GM23338 (cell line): ENCODE measurements at regions not wholly inside any gene's neighbourhood (a gene's known extent, or its start where the extent isn't known, plus 50 kb on each side); places are given as distances from the start of the nearest gene placed in this dataset.

Experiments
- CTCF ChIP-seq, 2 experiments: fragments of 200-600 bp in 1 of 2; sonication (generic) in 1 of 2; conservative IDR thresholded peaks; 2 replicates each; pipeline versions ENCODE4 v1.5.1 to v1.6.1; 2016 to 2017; ENCODE audit warnings: antibody characterized with exemption in 2 of 2, low read depth in 2 of 2, mild to moderate bottlenecking in 2 of 2, moderate library complexity in 1 of 2
- EZH2 ChIP-seq: fragments of 200-600 bp; sonication (generic); IDR thresholded peaks from one replicate; pipeline ENCODE4 v1.8.0; 2017; ENCODE audit warnings: antibody characterized with exemption, mild to moderate bottlenecking, low read depth; ENCODE audit not compliant: unreplicated experiment
- EZH2phosphoT487 ChIP-seq: fragments of 200-600 bp; sonication (generic); IDR thresholded peaks from one replicate; pipeline ENCODE4 v1.8.1; 2018; ENCODE audit warnings: antibody characterized with exemption; ENCODE audit not compliant: unreplicated experiment
- JUNB ChIP-seq: IDR thresholded peaks from one replicate; pipeline ENCODE4 v1.6.1; 2016; ENCODE audit warnings: antibody characterized with exemption; ENCODE audit not compliant: unreplicated experiment
- NANOG ChIP-seq: IDR thresholded peaks from 2 replicates; pipeline ENCODE4 v1.6.1; 2016; ENCODE audit warnings: antibody characterized with exemption, borderline replicate concordance
- POLR2AphosphoS5 ChIP-seq: IDR thresholded peaks from 2 replicates; pipeline ENCODE4 v1.6.1; 2016; ENCODE audit warnings: antibody characterized with exemption, low read depth
- ZNF114 ChIP-seq: fragments of 250-450 bp; sonication (Bioruptor Pico); IDR thresholded peaks from 2 replicates; pipeline ENCODE4 v1.5.0; 2020; ENCODE audit warnings: mild to moderate bottlenecking, moderate library complexity
- ZNF331 ChIP-seq: fragments of 250-450 bp; sonication (Bioruptor Pico); IDR thresholded peaks from 2 replicates; pipeline ENCODE4 v1.5.0; 2020; ENCODE audit warnings: low read depth, mild to moderate bottlenecking, moderate library complexity
- TF ChIP-seq, protein P1 (sequence below): fragments of 250-450 bp; sonication (Bioruptor Pico); IDR thresholded peaks from 2 replicates; pipeline ENCODE4 v1.5.0; 2020; ENCODE audit warnings: mild to moderate bottlenecking, moderate library complexity
- TF ChIP-seq, protein P2 (sequence below): IDR thresholded peaks from 2 replicates; pipeline ENCODE4 v1.6.1; 2016; ENCODE audit warnings: antibody characterized with exemption
- TF ChIP-seq, protein P3 (sequence below): IDR thresholded peaks from one replicate; pipeline ENCODE4 v1.6.1; 2018; ENCODE audit warnings: antibody characterized with exemption; ENCODE audit not compliant: unreplicated experiment

DNA sequence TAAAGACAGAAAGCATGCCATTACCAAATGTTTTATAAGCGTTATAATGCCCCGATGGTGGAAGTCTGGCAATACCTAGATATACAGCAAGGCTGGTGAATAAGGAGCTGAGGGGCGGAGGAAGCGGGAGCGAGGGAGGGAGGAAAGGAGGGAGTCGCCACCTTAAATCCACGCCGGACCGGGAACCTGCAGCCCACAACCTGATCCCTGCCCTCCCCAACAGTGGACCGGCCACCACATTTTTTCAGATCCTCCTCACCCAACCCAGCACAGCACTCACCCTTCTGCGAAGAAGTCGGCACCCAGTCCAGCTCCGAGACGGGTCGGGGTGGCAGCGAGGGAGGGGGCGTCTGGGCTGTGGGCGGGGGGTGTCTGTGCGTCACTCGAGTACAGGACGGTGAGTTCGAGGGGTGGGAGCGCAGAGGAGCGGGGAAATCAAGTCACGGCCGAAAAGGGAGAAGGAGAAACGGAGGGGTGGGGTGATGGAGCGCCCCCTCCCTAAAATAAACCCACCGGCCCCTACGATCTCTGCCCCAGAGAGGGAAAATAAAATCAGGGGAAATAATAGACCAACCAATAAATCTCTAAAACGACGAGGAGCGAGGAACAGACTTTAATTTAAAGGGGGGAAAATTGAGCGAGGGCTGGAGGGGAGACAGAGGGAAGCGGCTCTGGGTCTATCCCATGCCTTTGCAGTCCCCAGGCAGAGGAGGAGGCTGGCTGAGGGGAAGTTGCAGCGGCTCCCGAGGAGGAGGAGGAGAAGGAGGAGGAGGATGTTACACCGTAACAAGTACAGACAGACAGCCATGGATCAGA, 96.5 kb upstream of the SERTAD2 start:
- TF ChIP-seq EZH2phosphoT487 (no peak), JUNB (no peak), POLR2AphosphoS5 (no peak), CTCF (conservative IDR thresholded peaks at IDR 0.05; ENCODE audit: low read depth in 2 of 2) (0 out of 4 replicates have a peak, but pooled peaks of 1 of the 2 experiments have one; percentile 3), EZH2 (no peak), NANOG (no peak), ZNF114 (CRISPR knock-in tag) (no peak), ZNF331 (no peak)
- TF ChIP-seq, protein P1, sequence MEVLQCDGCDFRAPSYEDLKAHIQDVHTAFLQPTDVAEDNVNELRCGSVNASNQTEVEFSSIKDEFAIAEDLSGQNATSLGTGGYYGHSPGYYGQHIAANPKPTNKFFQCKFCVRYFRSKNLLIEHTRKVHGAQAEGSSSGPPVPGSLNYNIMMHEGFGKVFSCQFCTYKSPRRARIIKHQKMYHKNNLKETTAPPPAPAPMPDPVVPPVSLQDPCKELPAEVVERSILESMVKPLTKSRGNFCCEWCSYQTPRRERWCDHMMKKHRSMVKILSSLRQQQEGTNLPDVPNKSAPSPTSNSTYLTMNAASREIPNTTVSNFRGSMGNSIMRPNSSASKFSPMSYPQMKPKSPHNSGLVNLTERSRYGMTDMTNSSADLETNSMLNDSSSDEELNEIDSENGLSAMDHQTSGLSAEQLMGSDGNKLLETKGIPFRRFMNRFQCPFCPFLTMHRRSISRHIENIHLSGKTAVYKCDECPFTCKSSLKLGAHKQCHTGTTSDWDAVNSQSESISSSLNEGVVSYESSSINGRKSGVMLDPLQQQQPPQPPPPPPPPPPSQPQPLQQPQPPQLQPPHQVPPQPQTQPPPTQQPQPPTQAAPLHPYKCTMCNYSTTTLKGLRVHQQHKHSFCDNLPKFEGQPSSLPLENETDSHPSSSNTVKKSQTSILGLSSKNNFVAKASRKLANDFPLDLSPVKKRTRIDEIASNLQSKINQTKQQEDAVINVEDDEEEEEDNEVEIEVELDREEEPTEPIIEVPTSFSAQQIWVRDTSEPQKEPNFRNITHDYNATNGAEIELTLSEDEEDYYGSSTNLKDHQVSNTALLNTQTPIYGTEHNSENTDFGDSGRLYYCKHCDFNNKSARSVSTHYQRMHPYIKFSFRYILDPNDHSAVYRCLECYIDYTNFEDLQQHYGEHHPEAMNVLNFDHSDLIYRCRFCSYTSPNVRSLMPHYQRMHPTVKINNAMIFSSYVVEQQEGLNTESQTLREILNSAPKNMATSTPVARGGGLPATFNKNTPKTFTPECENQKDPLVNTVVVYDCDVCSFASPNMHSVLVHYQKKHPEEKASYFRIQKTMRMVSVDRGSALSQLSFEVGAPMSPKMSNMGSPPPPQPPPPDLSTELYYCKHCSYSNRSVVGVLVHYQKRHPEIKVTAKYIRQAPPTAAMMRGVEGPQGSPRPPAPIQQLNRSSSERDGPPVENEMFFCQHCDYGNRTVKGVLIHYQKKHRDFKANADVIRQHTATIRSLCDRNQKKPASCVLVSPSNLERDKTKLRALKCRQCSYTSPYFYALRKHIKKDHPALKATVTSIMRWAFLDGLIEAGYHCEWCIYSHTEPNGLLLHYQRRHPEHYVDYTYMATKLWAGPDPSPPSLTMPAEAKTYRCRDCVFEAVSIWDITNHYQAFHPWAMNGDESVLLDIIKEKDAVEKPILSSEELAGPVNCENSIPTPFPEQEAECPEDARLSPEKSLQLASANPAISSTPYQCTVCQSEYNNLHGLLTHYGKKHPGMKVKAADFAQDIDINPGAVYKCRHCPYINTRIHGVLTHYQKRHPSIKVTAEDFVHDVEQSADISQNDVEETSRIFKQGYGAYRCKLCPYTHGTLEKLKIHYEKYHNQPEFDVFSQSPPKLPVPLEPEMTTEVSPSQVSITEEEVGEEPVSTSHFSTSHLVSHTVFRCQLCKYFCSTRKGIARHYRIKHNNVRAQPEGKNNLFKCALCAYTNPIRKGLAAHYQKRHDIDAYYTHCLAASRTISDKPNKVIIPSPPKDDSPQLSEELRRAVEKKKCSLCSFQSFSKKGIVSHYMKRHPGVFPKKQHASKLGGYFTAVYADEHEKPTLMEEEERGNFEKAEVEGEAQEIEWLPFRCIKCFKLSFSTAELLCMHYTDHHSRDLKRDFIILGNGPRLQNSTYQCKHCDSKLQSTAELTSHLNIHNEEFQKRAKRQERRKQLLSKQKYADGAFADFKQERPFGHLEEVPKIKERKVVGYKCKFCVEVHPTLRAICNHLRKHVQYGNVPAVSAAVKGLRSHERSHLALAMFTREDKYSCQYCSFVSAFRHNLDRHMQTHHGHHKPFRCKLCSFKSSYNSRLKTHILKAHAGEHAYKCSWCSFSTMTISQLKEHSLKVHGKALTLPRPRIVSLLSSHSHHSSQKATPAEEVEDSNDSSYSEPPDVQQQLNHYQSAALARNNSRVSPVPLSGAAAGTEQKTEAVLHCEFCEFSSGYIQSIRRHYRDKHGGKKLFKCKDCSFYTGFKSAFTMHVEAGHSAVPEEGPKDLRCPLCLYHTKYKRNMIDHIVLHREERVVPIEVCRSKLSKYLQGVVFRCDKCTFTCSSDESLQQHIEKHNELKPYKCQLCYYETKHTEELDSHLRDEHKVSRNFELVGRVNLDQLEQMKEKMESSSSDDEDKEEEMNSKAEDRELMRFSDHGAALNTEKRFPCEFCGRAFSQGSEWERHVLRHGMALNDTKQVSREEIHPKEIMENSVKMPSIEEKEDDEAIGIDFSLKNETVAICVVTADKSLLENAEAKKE, result no peak
- TF ChIP-seq, protein P2, sequence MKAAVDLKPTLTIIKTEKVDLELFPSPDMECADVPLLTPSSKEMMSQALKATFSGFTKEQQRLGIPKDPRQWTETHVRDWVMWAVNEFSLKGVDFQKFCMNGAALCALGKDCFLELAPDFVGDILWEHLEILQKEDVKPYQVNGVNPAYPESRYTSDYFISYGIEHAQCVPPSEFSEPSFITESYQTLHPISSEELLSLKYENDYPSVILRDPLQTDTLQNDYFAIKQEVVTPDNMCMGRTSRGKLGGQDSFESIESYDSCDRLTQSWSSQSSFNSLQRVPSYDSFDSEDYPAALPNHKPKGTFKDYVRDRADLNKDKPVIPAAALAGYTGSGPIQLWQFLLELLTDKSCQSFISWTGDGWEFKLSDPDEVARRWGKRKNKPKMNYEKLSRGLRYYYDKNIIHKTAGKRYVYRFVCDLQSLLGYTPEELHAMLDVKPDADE, result no peak
- TF ChIP-seq, protein P3, sequence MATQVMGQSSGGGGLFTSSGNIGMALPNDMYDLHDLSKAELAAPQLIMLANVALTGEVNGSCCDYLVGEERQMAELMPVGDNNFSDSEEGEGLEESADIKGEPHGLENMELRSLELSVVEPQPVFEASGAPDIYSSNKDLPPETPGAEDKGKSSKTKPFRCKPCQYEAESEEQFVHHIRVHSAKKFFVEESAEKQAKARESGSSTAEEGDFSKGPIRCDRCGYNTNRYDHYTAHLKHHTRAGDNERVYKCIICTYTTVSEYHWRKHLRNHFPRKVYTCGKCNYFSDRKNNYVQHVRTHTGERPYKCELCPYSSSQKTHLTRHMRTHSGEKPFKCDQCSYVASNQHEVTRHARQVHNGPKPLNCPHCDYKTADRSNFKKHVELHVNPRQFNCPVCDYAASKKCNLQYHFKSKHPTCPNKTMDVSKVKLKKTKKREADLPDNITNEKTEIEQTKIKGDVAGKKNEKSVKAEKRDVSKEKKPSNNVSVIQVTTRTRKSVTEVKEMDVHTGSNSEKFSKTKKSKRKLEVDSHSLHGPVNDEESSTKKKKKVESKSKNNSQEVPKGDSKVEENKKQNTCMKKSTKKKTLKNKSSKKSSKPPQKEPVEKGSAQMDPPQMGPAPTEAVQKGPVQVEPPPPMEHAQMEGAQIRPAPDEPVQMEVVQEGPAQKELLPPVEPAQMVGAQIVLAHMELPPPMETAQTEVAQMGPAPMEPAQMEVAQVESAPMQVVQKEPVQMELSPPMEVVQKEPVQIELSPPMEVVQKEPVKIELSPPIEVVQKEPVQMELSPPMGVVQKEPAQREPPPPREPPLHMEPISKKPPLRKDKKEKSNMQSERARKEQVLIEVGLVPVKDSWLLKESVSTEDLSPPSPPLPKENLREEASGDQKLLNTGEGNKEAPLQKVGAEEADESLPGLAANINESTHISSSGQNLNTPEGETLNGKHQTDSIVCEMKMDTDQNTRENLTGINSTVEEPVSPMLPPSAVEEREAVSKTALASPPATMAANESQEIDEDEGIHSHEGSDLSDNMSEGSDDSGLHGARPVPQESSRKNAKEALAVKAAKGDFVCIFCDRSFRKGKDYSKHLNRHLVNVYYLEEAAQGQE, result no peak
